KBM-7 (cell line): ENCODE measurements at regions not wholly inside any gene's neighbourhood (a gene's known extent, or its start where the extent isn't known, plus 50 kb on each side); places are given as distances from the start of the nearest gene placed in this dataset.

Experiments used
- DNase-seq: peaks from one replicate; pipeline ENCODE4 v3.0.0-alpha.2; 2015
- in situ Hi-C: fragments of 300-500 bp; cut with MboI; formaldehyde crosslinking; loops from 2 replicates; pipeline ENCODE4 v1.14.3; 2020; ENCODE audit warnings: low sequenced_read_pairs, low pct_unique_long_range_greater_than_20kb, mixed read lengths

GRCh38 chr7:54615-55014 lies 137.8 kb upstream of the FAM20C start:
- no peak for DNase-seq
- in situ Hi-C loops: no loop called here

- no peak for DNase-seq
- in situ Hi-C loops: no loop called here
Observed at GRCh38 chr7:55690-56248, 136.6 kb upstream of the FAM20C start.

- no peak for DNase-seq
- in situ Hi-C loops: no loop called here
Observed at GRCh38 chr7:56291-56913, 136.0 kb upstream of the FAM20C start.

GRCh38 chr7:57071-57470 lies 135.3 kb upstream of the FAM20C start:
- in situ Hi-C loops: no loop called here

GRCh38 chr7:57482-58255 lies 134.7 kb upstream of the FAM20C start:
- DNase-seq: no peak

More at GRCh38 chr7:57071-57470, 135.3 kb upstream of the FAM20C start:
- no peak for DNase-seq

GRCh38 chr7:58316-58715 lies 134.1 kb upstream of the FAM20C start:
- DNase-seq: no peak
- in situ Hi-C loops: no loop called here

More at GRCh38 chr7:57482-58255, 134.7 kb upstream of the FAM20C start:
- in situ Hi-C loops: no loop called here

- in situ Hi-C loops: no loop called here
Observed at GRCh38 chr7:59079-60016, 133.0 kb upstream of the FAM20C start.

GRCh38 chr7:60017-60675 lies 132.2 kb upstream of the FAM20C start:
- in situ Hi-C loops: no loop called here
- DNase-seq: no peak

More at GRCh38 chr7:59079-60016, 133.0 kb upstream of the FAM20C start:
- no peak for DNase-seq

- DNase-seq: no peak
- in situ Hi-C loops: no loop called here
Observed at GRCh38 chr7:60706-61105, 131.7 kb upstream of the FAM20C start.

- DNase-seq: peak; percentile 38
- in situ Hi-C loops: no loop called here
Observed at GRCh38 chr7:61111-61510, 131.3 kb upstream of the FAM20C start.

GRCh38 chr7:61576-62360 lies 130.6 kb upstream of the FAM20C start:
- in situ Hi-C loops: no loop called here
- no peak for DNase-seq

GRCh38 chr7:62361-63116 lies 129.8 kb upstream of the FAM20C start:
- DNase-seq: no peak
- in situ Hi-C loops: no loop called here

GRCh38 chr7:63117-63480 lies 129.3 kb upstream of the FAM20C start:
- in situ Hi-C loops: no loop called here
- DNase-seq: no peak

- in situ Hi-C loops: no loop called here
- no peak for DNase-seq
Observed at GRCh38 chr7:63521-64021, 128.8 kb upstream of the FAM20C start.

GRCh38 chr7:64098-64915 lies 128.1 kb upstream of the FAM20C start:
- DNase-seq: peak; percentile 57
- in situ Hi-C loops: no loop called here

GRCh38 chr7:64916-65341 lies 127.4 kb upstream of the FAM20C start:
- in situ Hi-C loops: no loop called here

GRCh38 chr7:65554-65953 lies 126.8 kb upstream of the FAM20C start:
- in situ Hi-C loops: no loop called here

More at GRCh38 chr7:64916-65341, 127.4 kb upstream of the FAM20C start:
- no peak for DNase-seq

More at GRCh38 chr7:65554-65953, 126.8 kb upstream of the FAM20C start:
- DNase-seq: no peak
